H9 (cell line): ENCODE measurements at regions not wholly inside any gene's neighbourhood (a gene's known extent, or its start where the extent isn't known, plus 50 kb on each side); places are given as distances from the start of the nearest gene placed in this dataset.

Experiments used
- DNase-seq: peaks from one replicate; pipeline ENCODE4 v3.0.0-alpha.2; 2017
- H2AFZ ChIP-seq: one replicate; pipeline ENCODE4 v1.6.1; 2013; ENCODE audit warnings: mild to moderate bottlenecking, low read length, control low read depth, moderate library complexity
- H2AK5ac ChIP-seq: 2 replicates; pipeline ENCODE4 v1.6.1; 2013; ENCODE audit warnings: low read length, control low read depth, mixed read lengths; ENCODE audit not compliant: insufficient read length
- H2BK120ac ChIP-seq: one replicate; pipeline ENCODE4 v1.6.1; 2013; ENCODE audit warnings: low read depth, mild to moderate bottlenecking, low read length, control low read depth, inconsistent platforms; ENCODE audit not compliant: poor library complexity, severe bottlenecking
- H2BK12ac ChIP-seq: 2 replicates; pipeline ENCODE4 v1.6.1; 2013; ENCODE audit warnings: low read length, control low read depth, mixed read lengths, low read depth; ENCODE audit not compliant: insufficient read length
- H2BK15ac ChIP-seq: 2 replicates; pipeline ENCODE4 v1.6.1; 2013; ENCODE audit warnings: low read depth, low read length, control low read depth
- H2BK20ac ChIP-seq: one replicate; pipeline ENCODE4 v1.6.1; 2013; ENCODE audit warnings: low read depth, mild to moderate bottlenecking, low read length, control low read depth, inconsistent platforms; ENCODE audit not compliant: poor library complexity, severe bottlenecking
- H2BK5ac ChIP-seq: 2 replicates; pipeline ENCODE4 v1.6.1; 2013; ENCODE audit warnings: low read length, control low read depth, mixed read lengths; ENCODE audit not compliant: insufficient read length
- H3K14ac ChIP-seq: 2 replicates; pipeline ENCODE4 v1.6.1; 2013; ENCODE audit warnings: low read length, control low read depth; ENCODE audit not compliant: insufficient read depth
- H3K18ac ChIP-seq: 2 replicates; pipeline ENCODE4 v1.6.1; 2013; ENCODE audit warnings: low read depth, mild to moderate bottlenecking, mixed read lengths, low read length, control low read depth; ENCODE audit not compliant: insufficient read length
- H3K23ac ChIP-seq: 2 replicates; pipeline ENCODE4 v1.6.1; 2013; ENCODE audit warnings: low read length, control low read depth, mixed read lengths, low read depth; ENCODE audit not compliant: insufficient read length
- H3K23me2 ChIP-seq: 2 replicates; pipeline ENCODE4 v1.6.1; 2013; ENCODE audit warnings: low read depth, mild to moderate bottlenecking, mixed read lengths, low read length, control low read depth; ENCODE audit not compliant: insufficient read length, poor library complexity, severe bottlenecking
- H3K27ac ChIP-seq: 2 replicates; pipeline ENCODE4 v1.5.1; 2013; ENCODE audit warnings: low read length, control low read depth, mixed read lengths, low read depth; ENCODE audit not compliant: insufficient read length
- H3K27me3 ChIP-seq: 2 replicates; pipeline ENCODE4 v1.6.1; 2013; ENCODE audit warnings: low read length, control low read depth, inconsistent platforms; ENCODE audit not compliant: insufficient read depth
- H3K4ac ChIP-seq: 2 replicates; pipeline ENCODE4 v1.6.1; 2013; ENCODE audit warnings: low read depth, mild to moderate bottlenecking, control low read depth, inconsistent platforms, low read length, moderate library complexity
- H3K4me1 ChIP-seq: 2 replicates; pipeline ENCODE4 v1.6.1; 2013; ENCODE audit warnings: low read length, control low read depth, inconsistent platforms; ENCODE audit not compliant: insufficient read depth
- H3K4me2 ChIP-seq: 2 replicates; pipeline ENCODE4 v1.6.1; 2013; ENCODE audit warnings: low read length, control low read depth, mixed read lengths; ENCODE audit not compliant: insufficient read length, insufficient read depth
- H3K56ac ChIP-seq: 2 replicates; pipeline ENCODE4 v1.6.1; 2013; ENCODE audit warnings: low read depth, mild to moderate bottlenecking, mixed read lengths, low read length, control low read depth; ENCODE audit not compliant: insufficient read length
- H3K79me1 ChIP-seq: 2 replicates; pipeline ENCODE4 v1.6.1; 2013; ENCODE audit warnings: low read depth, mild to moderate bottlenecking, moderate library complexity, low read length, control low read depth, inconsistent platforms; ENCODE audit not compliant: insufficient read depth, poor library complexity, severe bottlenecking
- H3K79me2 ChIP-seq: 2 replicates; pipeline ENCODE4 v1.6.1; 2013; ENCODE audit warnings: low read length, control low read depth, inconsistent platforms; ENCODE audit not compliant: insufficient read depth
- H3K9ac ChIP-seq: 2 replicates; pipeline ENCODE4 v1.6.1; 2013; ENCODE audit warnings: low read length, control low read depth, mixed read lengths; ENCODE audit not compliant: insufficient read length; ENCODE audit errors: extremely low read depth
- H3K9me3 ChIP-seq: one replicate; pipeline ENCODE4 v1.6.1; 2013; ENCODE audit warnings: low read depth, low read length, inconsistent platforms; ENCODE audit not compliant: control insufficient read depth
- H3T11ph ChIP-seq: one replicate; pipeline ENCODE4 v1.6.1; 2013; ENCODE audit warnings: mild to moderate bottlenecking, low read length, control low read depth, inconsistent platforms
- H4K20me1 ChIP-seq: one replicate; pipeline ENCODE4 v1.6.1; 2013; ENCODE audit not compliant: control insufficient read depth, insufficient read length, insufficient read depth
- H4K5ac ChIP-seq: 2 replicates; pipeline ENCODE4 v1.6.1; 2013; ENCODE audit warnings: low read depth, mild to moderate bottlenecking, mixed read lengths, low read length, control low read depth; ENCODE audit not compliant: insufficient read length
- H4K8ac ChIP-seq: replicated peaks from 2 replicates; pipeline ENCODE4 v1.6.1; 2013; ENCODE audit warnings: low read length, control low read depth, mixed read lengths, low read depth; ENCODE audit not compliant: insufficient read length
- H4K91ac ChIP-seq: 2 replicates; pipeline ENCODE4 v1.6.1; 2013; ENCODE audit warnings: low read depth, mild to moderate bottlenecking, moderate library complexity, mixed read lengths, low read length, control low read depth; ENCODE audit not compliant: insufficient read length
- H3K27ac Mint-ChIP-seq, 3 experiments: 2 replicates in 2 of 3; 3 replicates in 1 of 3; pipeline ENCODE4 v1.8.0; 2020 to 2021; ENCODE audit warnings: mixed read lengths in 3 of 3, mild to moderate bottlenecking in 1 of 3, moderate library complexity in 1 of 3
- H3K27me3 Mint-ChIP-seq: 2 replicates; pipeline ENCODE4 v1.8.0; 2021; ENCODE audit warnings: low read depth, mild to moderate bottlenecking, moderate library complexity, mixed read lengths
- H3K36me3 Mint-ChIP-seq, 3 experiments: 2 replicates in 2 of 3; 3 replicates in 1 of 3; pipeline ENCODE4 v1.8.0; 2020 to 2021; ENCODE audit warnings: low read depth in 3 of 3, mixed read lengths in 3 of 3; ENCODE audit not compliant: insufficient read depth in 1 of 3
- H3K4me1 Mint-ChIP-seq, 2 experiments: 2 replicates each; pipeline ENCODE4 v1.8.0; 2020; ENCODE audit warnings: mixed read lengths in 2 of 2
- H3K4me3 Mint-ChIP-seq, 2 experiments: 2 replicates in 1 of 2; 3 replicates in 1 of 2; pipeline ENCODE4 v1.8.0; 2020 to 2021; ENCODE audit warnings: mild to moderate bottlenecking in 2 of 2, mixed read lengths in 2 of 2, moderate library complexity in 1 of 2
- H3K9me3 Mint-ChIP-seq, 2 experiments: 2 replicates in 1 of 2; 3 replicates in 1 of 2; pipeline ENCODE4 v1.8.0; 2020; ENCODE audit warnings: mild to moderate bottlenecking in 2 of 2, mixed read lengths in 2 of 2, moderate library complexity in 1 of 2
- CTCF ChIP-seq: fragments of 200-600 bp; sonication (generic); conservative IDR thresholded peaks from 3 replicates; pipeline ENCODE4 v1.8.0; 2021; ENCODE audit warnings: antibody characterized with exemption, mild to moderate bottlenecking
- WGBS: extraction: QIAGEN DNeasy Blood & Tissue Kit; methylation state at CpG from one replicate; pipeline ENCODE4 v1.1.7; 2013; ENCODE audit warnings: missing lambda C conversion rate, low lambda C conversion rate, mixed read lengths; ENCODE audit not compliant: insufficient read length; ENCODE audit errors: extremely low coverage; 5-methylcytosine and 5-hydroxymethylcytosine counted together

GRCh38 chr16:87235810-87236515, 81.2 kb downstream of the C16orf95 start:
- no peak overlapping the region for H2AFZ ChIP-seq
- H3K27me3 ChIP-seq, result no peaks in the 10 kb centered on the region
- no peak overlapping the region for H2BK20ac ChIP-seq
- H3K23ac ChIP-seq, result no peak overlapping the region
- peak; percentile 55 for TF ChIP-seq CTCF
- H3K14ac ChIP-seq, result no peak overlapping the region
- H3K27ac Mint-ChIP-seq, result peak overlapping the region in 1 of 3 experiments; percentile 24; a peak in 1 of 7 replicates
- H3K4me2 ChIP-seq, result no peak overlapping the region
- H3K4me1 Mint-ChIP-seq, result peaks cover 12 to 23% of the 10 kb centered on the region in 2 experiments
- no peak overlapping the region for H2BK12ac ChIP-seq
- H3K4ac ChIP-seq, result no peak overlapping the region
- H3K18ac ChIP-seq, result no peak overlapping the region
- no peaks in the 10 kb centered on the region for H3K23me2 ChIP-seq
- no peak overlapping the region for H3K56ac ChIP-seq
- no peaks in the 10 kb centered on the region for H3K4me1 ChIP-seq
- no CpG with 5 or more reads among the region's 15 CpGs for WGBS
- no peaks in the 10 kb centered on the region for H3K79me2 ChIP-seq
- H3K4me3 Mint-ChIP-seq, result no peak overlapping the region
- no peak overlapping the region for H4K91ac ChIP-seq
- H2AK5ac ChIP-seq, result no peak overlapping the region
- H4K8ac ChIP-seq, result no peak overlapping the region
- H3T11ph ChIP-seq, result no peak overlapping the region
- H3K27ac ChIP-seq, result no peak overlapping the region
- peaks cover 3% of the 10 kb centered on the region for H3K9me3 ChIP-seq
- H2BK120ac ChIP-seq, result no peak overlapping the region
- no peaks in the 10 kb centered on the region for H3K79me1 ChIP-seq
- peaks cover 2 to 3% of the 10 kb centered on the region in 2 experiments; a peak in 3 of 5 replicates for H3K9me3 Mint-ChIP-seq
- DNase-seq, result peak; percentile 52
- H2BK15ac ChIP-seq, result no peak overlapping the region
- H2BK5ac ChIP-seq, result no peak overlapping the region
- H4K20me1 ChIP-seq, result no peaks in the 10 kb centered on the region
- H3K9ac ChIP-seq, result no peak overlapping the region
- H3K36me3 Mint-ChIP-seq, result no peaks in the 10 kb centered on the region
- no peak overlapping the region for H4K5ac ChIP-seq
- H3K27me3 Mint-ChIP-seq, result peaks cover 2% of the 10 kb centered on the region; the same call in 1 of the 2 replicates
